GOT3 (cell line): ENCODE measurements at regions not wholly inside any gene's neighbourhood (a gene's known extent, or its start where the extent isn't known, plus 50 kb on each side); places are given as distances from the start of the nearest gene placed in this dataset.

Experiments
- DNase-seq: peaks from one replicate; lab custom pipeline; 2025; ENCODE audit warnings: mixed read lengths; lab: John Stamatoyannopoulos, UW

- DNase-seq, result no peak
These were observed 60.3 kb downstream of the SEC61B start for GRCh38 chr9:99282406-99282805.

- DNase-seq, result no peak
These were observed 63.9 kb downstream of the SEC61B start for GRCh38 chr9:99285965-99286364.

DNA sequence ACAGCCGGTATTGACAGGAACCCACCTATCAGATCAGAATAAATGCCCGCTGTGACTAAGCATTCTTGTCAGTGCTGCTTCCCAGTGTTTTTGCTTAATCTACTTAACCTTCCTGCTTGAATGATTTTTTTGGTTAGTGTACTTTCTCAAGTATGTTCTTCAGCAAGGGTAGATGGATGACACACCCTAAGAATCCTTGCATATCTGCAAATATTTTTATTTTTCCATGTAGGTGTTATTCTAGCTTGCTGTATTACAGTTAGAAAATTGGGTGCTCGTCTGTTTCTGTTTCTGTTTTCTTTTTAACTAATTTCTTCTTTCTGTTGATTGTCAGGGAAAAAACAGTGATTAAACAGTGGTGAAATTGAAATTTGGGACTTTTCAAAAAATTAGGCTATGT lies 64.5 kb downstream of the SEC61B start:
- no peak for DNase-seq

DNA sequence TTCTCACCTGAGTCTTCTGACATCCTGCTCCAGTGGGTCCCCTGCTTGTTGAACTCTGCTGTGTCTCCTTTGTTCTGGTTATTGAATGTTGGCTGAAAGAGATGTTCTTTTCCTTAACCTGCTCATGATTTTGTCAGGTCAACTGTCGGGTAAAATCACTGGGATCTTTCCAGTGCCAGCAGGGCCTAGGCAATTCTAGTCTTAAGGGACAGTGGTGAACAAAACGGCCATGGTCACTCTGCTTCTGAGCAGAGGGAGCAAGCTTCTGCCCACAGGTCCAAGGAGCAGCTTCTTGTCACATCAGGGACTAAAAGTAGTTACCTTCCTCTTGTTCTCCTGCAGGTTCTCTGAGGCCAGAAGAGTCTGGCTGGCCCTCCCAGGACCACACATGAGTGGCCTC lies 65.6 kb downstream of the SEC61B start:
- no peak for DNase-seq

GRCh38 chr9:99288830-99289229 lies 66.7 kb downstream of the SEC61B start:
- DNase-seq, result no peak

GRCh38 chr9:99294850-99295461 lies 72.9 kb downstream of the SEC61B start:
- no peak for DNase-seq

DNA sequence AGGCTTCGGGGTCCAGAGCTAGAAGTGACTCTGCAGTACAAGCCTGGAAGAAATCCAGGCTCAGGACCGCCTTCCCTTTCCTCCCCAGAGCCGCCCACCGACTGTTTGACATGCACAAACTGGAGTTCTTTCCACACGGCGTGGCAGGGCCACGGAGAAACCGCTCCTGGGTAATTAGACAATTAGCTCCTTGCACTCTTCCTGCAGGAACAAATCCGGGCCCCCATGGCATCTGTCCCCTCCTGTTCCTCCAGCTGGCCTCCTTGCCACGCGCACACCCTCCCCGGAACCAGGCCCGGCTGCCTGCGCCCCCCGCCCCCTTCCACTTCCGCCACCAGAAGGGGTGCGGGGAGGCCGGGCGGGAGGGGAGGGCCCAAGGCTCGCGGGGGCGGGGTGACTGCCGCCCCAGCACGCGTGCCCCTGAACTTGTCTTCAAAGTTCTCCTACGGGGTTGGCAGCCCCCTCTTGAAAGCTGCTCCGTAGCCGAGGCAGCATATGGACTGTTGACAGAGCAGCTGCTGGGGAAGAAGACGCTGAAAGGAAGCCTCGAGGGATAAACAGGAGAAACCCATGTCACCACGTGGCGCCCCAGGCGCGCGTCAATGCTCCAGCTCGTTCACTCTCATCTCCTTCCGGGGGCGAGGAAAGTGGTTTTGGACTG lies 74.3 kb downstream of the SEC61B start:
- no peak for DNase-seq

GRCh38 chr9:99298614-99299013 lies 76.5 kb downstream of the SEC61B start:
- no peak for DNase-seq

- no peak for DNase-seq
These were observed 77.4 kb downstream of the SEC61B start for GRCh38 chr9:99299211-99300102.

- DNase-seq, result no peak
These were observed 78.0 kb downstream of the SEC61B start for GRCh38 chr9:99300103-99300439.

- DNase-seq, result no peak
These were observed 78.5 kb downstream of the SEC61B start for GRCh38 chr9:99300603-99301002.

DNA sequence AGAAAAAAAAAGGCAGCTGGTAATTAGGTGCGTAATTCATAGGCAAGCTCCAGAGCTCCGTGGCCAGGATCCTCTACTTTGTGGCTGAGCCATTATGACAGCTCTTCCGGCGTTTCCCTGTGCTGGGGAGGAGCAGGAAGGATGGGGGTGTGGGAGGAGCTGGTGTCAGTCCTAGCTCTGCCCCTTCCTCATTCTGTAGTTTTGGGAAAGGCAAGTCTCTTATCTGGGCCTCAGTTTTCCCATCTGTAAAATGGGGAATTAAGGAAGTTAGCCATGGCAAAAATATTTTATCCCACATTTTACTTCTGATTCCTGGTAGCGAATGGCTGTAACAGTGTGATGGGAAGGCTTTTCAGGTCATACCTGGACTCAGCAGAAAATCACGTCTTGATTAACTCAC lies 81.1 kb downstream of the SEC61B start:
- DNase-seq, result no peak

- no peak for DNase-seq
These were observed 83.0 kb downstream of the SEC61B start for GRCh38 chr9:99305124-99305523.

DNA sequence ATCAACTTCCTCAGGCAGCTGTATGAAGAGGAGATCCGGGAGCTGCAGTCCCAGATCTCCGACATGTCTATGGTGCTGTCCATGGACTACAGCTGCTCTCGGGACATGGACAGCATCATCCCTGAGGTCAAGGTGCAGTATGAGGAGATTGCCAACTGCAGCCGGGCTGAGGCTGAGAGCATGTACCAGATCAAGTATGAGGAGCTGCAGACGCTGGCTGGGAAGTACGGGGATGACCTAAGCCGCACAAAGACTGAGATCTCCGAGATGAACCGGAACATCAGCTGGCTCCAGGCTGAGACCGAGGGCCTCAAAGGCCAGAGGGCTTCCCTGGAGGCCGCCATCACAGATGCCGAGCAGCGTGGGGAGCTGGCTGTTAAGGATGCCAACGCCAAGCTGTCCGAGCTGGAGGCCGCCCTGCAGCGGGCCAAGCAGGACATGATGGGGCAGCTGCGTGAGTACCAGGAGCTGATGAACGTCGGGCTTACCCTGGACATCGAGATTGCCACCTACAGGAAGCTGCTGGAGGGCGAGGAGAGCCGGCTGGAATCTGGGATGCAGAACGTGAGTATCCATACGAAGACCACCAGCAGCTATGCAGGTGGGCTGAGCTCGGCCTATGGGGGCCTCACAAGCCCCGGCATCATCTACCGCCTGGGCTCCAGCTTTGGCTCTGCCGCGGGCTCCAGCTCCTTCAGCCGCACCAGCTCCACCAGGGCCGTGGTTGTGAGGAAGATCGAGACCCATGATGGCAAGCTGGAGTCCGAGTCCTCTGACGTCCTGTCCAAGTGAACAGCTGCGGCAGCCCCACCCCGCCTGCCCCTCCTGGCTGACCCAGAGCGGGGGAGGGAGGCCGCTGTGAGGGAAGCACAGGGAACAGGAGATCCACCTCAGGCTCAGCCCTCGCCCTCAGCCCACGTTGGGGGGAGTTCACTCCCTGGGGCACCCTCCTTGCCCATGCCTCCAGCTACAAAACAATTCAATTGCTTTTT lies 84.0 kb downstream of the SEC61B start:
- no peak for DNase-seq

- DNase-seq, result no peak
These were observed 85.8 kb downstream of the SEC61B start for GRCh38 chr9:99307851-99308250.

GRCh38 chr9:99309141-99309939 lies 87.3 kb downstream of the SEC61B start:
- no peak for DNase-seq

GRCh38 chr9:99312736-99313135 lies 90.7 kb downstream of the SEC61B start:
- DNase-seq, result no peak

- no peak for DNase-seq
These were observed 97.0 kb downstream of the SEC61B start for GRCh38 chr9:99319048-99319447.

GRCh38 chr9:99322299-99322698 lies 100.2 kb downstream of the SEC61B start:
- DNase-seq, result no peak

- DNase-seq, result no peak
These were observed 104.2 kb downstream of the SEC61B start for GRCh38 chr9:99326112-99326916.

DNA sequence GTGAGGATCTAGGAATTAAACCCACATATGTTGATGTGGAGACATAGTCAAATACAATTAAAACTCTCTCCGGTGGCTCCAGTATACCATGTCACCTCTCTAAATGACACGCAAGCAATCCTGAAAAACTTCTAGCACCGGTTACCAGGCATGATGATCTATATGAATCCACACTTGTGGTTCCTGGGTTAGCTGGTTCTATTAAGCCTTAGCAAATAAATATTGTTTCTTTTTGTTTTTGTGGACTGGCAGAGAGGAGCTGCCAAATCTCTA lies 104.8 kb downstream of the SEC61B start:
- DNase-seq, result no peak
